GM23248 (cell line): ENCODE measurements at regions not wholly inside any gene's neighbourhood (a gene's known extent, or its start where the extent isn't known, plus 50 kb on each side); places are given as distances from the start of the nearest gene placed in this dataset.

ENCODE experiments used
- EZH2 ChIP-seq: fragments of 200-600 bp; sonication (generic); IDR thresholded peaks from 2 replicates; pipeline ENCODE4 v1.6.1; 2018; ENCODE audit warnings: antibody characterized with exemption, mild to moderate bottlenecking; ENCODE audit not compliant: insufficient read depth, poor library complexity, severe bottlenecking
- EZH2phosphoT487 ChIP-seq: fragments of 200-600 bp; sonication (generic); IDR thresholded peaks from 2 replicates; pipeline ENCODE4 v1.6.1; 2018; ENCODE audit warnings: antibody characterized with exemption, moderate library complexity, mild to moderate bottlenecking, low read depth; ENCODE audit not compliant: insufficient read depth

- no peak for TF ChIP-seq EZH2phosphoT487
- TF ChIP-seq EZH2 = no peak
Observed at GRCh38 chr3:194907811-194908210, 222.1 kb downstream of the FAM43A start.
